ENCODE measurements at regions not wholly inside any gene's neighbourhood (a gene's known extent, or its start where the extent isn't known, plus 50 kb on each side); places are given as distances from the start of the nearest gene placed in this dataset.

GRCh38 chr12:88802096-88802706, 221.9 kb upstream of the KITLG start:
- H3K4me1 ChIP-seq (ENCODE audit: control insufficient read depth in 5 of 5, insufficient read depth in 5 of 5, low read length in 5 of 5) = no peaks in the 10 kb centered on the region
- H3K36me3 ChIP-seq (ENCODE audit: control insufficient read depth in 5 of 5, insufficient read depth in 5 of 5, low read length in 5 of 5) = no peaks in the 10 kb centered on the region
- H3K9ac ChIP-seq (ENCODE audit: low read length in 5 of 5) = no peak overlapping the region
- H3K27ac ChIP-seq (ENCODE audit: low read depth, low read length) = no peak overlapping the region
- H3K4me3 ChIP-seq (ENCODE audit: low read depth in 1 of 5, low read length in 5 of 5) = no peak overlapping the region
- no peaks in the 10 kb centered on the region for H3K27me3 ChIP-seq (ENCODE audit: control insufficient read depth in 5 of 5, insufficient read depth in 4 of 5, low read length in 5 of 5)
- H3K9me3 ChIP-seq (ENCODE audit: control insufficient read depth in 5 of 5, low read length in 5 of 5) = peaks cover 0 to 3% (median 0%) of the 10 kb centered on the region in 5 donors

- no peak overlapping the region for H3K9ac ChIP-seq (ENCODE audit: low read length in 5 of 5)
- H3K27ac ChIP-seq (ENCODE audit: low read depth, low read length) = no peak overlapping the region
- no peaks in the 10 kb centered on the region for H3K4me1 ChIP-seq (ENCODE audit: control insufficient read depth in 5 of 5, insufficient read depth in 5 of 5, low read length in 5 of 5)
- peaks cover 0 to 3% (median 0%) of the 10 kb centered on the region in 5 donors for H3K9me3 ChIP-seq (ENCODE audit: control insufficient read depth in 5 of 5, low read length in 5 of 5)
- no peaks in the 10 kb centered on the region for H3K27me3 ChIP-seq (ENCODE audit: control insufficient read depth in 5 of 5, insufficient read depth in 4 of 5, low read length in 5 of 5)
- no peaks in the 10 kb centered on the region for H3K36me3 ChIP-seq (ENCODE audit: control insufficient read depth in 5 of 5, insufficient read depth in 5 of 5, low read length in 5 of 5)
- no peak overlapping the region for H3K4me3 ChIP-seq (ENCODE audit: low read depth in 1 of 5, low read length in 5 of 5)
Measured at GRCh38 chr12:88801227-88802095, 221.2 kb upstream of the KITLG start.

GRCh38 chr12:88793096-88793495, 212.8 kb upstream of the KITLG start:
- Histone ChIP-seq H3K27me3 (ENCODE audit: control insufficient read depth in 5 of 5, insufficient read depth in 4 of 5, low read length in 5 of 5) (no peaks in the 10 kb centered on the region), H3K36me3 (ENCODE audit: control insufficient read depth in 5 of 5, insufficient read depth in 5 of 5, low read length in 5 of 5) (no peaks in the 10 kb centered on the region), H3K9me3 (ENCODE audit: control insufficient read depth in 5 of 5, low read length in 5 of 5) (peaks cover 3 to 24% (median 9%) of the 10 kb centered on the region in 5 donors)

GRCh38 chr12:88790231-88790630, 210.0 kb upstream of the KITLG start:
- Histone ChIP-seq H3K27me3 (ENCODE audit: control insufficient read depth in 5 of 5, insufficient read depth in 4 of 5, low read length in 5 of 5) (no peaks in the 10 kb centered on the region), H3K36me3 (ENCODE audit: control insufficient read depth in 5 of 5, insufficient read depth in 5 of 5, low read length in 5 of 5) (no peaks in the 10 kb centered on the region), H3K4me1 (ENCODE audit: control insufficient read depth in 5 of 5, insufficient read depth in 5 of 5, low read length in 5 of 5) (no peaks in the 10 kb centered on the region), H3K4me3 (ENCODE audit: low read depth in 1 of 5, low read length in 5 of 5) (no peak overlapping the region), H3K27ac (ENCODE audit: low read depth, low read length) (no peak overlapping the region), H3K9ac (ENCODE audit: low read length in 5 of 5) (no peak overlapping the region), H3K9me3 (ENCODE audit: control insufficient read depth in 5 of 5, low read length in 5 of 5) (peaks cover 3 to 21% (median 9%) of the 10 kb centered on the region in 5 donors)

More at GRCh38 chr12:88793096-88793495, 212.8 kb upstream of the KITLG start:
- no peak overlapping the region for H3K9ac ChIP-seq (ENCODE audit: low read length in 5 of 5)
- no peaks in the 10 kb centered on the region for H3K4me1 ChIP-seq (ENCODE audit: control insufficient read depth in 5 of 5, insufficient read depth in 5 of 5, low read length in 5 of 5)
- H3K27ac ChIP-seq (ENCODE audit: low read depth, low read length) = no peak overlapping the region
- H3K4me3 ChIP-seq (ENCODE audit: low read depth in 1 of 5, low read length in 5 of 5) = no peak overlapping the region

- Histone ChIP-seq H3K9me3 (ENCODE audit: control insufficient read depth in 5 of 5, low read length in 5 of 5) (no peaks in the 10 kb centered on the region), H3K4me1 (ENCODE audit: control insufficient read depth in 5 of 5, insufficient read depth in 5 of 5, low read length in 5 of 5) (no peaks in the 10 kb centered on the region)
Measured at GRCh38 chr12:88784166-88784565, 203.9 kb upstream of the KITLG start.

GRCh38 chr12:88782351-88782750, 202.1 kb upstream of the KITLG start:
- H3K9me3 ChIP-seq (ENCODE audit: control insufficient read depth in 5 of 5, low read length in 5 of 5) = no peaks in the 10 kb centered on the region
- H3K4me3 ChIP-seq (ENCODE audit: low read depth in 1 of 5, low read length in 5 of 5) = no peak overlapping the region
- H3K27ac ChIP-seq (ENCODE audit: low read depth, low read length) = no peak overlapping the region

More at GRCh38 chr12:88784166-88784565, 203.9 kb upstream of the KITLG start:
- Histone ChIP-seq H3K9ac (ENCODE audit: low read length in 5 of 5) (no peak overlapping the region), H3K27me3 (ENCODE audit: control insufficient read depth in 5 of 5, insufficient read depth in 4 of 5, low read length in 5 of 5) (no peaks in the 10 kb centered on the region), H3K27ac (ENCODE audit: low read depth, low read length) (no peak overlapping the region), H3K36me3 (ENCODE audit: control insufficient read depth in 5 of 5, insufficient read depth in 5 of 5, low read length in 5 of 5) (no peaks in the 10 kb centered on the region), H3K4me3 (ENCODE audit: low read depth in 1 of 5, low read length in 5 of 5) (no peak overlapping the region)

GRCh38 chr12:88781909-88782308, 201.6 kb upstream of the KITLG start:
- no peaks in the 10 kb centered on the region for H3K27me3 ChIP-seq (ENCODE audit: control insufficient read depth in 5 of 5, insufficient read depth in 4 of 5, low read length in 5 of 5)
- no peak overlapping the region for H3K9ac ChIP-seq (ENCODE audit: low read length in 5 of 5)
- no peak overlapping the region for H3K4me3 ChIP-seq (ENCODE audit: low read depth in 1 of 5, low read length in 5 of 5)
- no peak overlapping the region for H3K27ac ChIP-seq (ENCODE audit: low read depth, low read length)
- no peaks in the 10 kb centered on the region for H3K9me3 ChIP-seq (ENCODE audit: control insufficient read depth in 5 of 5, low read length in 5 of 5)
- H3K4me1 ChIP-seq (ENCODE audit: control insufficient read depth in 5 of 5, insufficient read depth in 5 of 5, low read length in 5 of 5) = no peaks in the 10 kb centered on the region
- no peaks in the 10 kb centered on the region for H3K36me3 ChIP-seq (ENCODE audit: control insufficient read depth in 5 of 5, insufficient read depth in 5 of 5, low read length in 5 of 5)

More at GRCh38 chr12:88782351-88782750, 202.1 kb upstream of the KITLG start:
- H3K9ac ChIP-seq (ENCODE audit: low read length in 5 of 5) = no peak overlapping the region
- no peaks in the 10 kb centered on the region for H3K4me1 ChIP-seq (ENCODE audit: control insufficient read depth in 5 of 5, insufficient read depth in 5 of 5, low read length in 5 of 5)
- H3K27me3 ChIP-seq (ENCODE audit: control insufficient read depth in 5 of 5, insufficient read depth in 4 of 5, low read length in 5 of 5) = no peaks in the 10 kb centered on the region
- H3K36me3 ChIP-seq (ENCODE audit: control insufficient read depth in 5 of 5, insufficient read depth in 5 of 5, low read length in 5 of 5) = no peaks in the 10 kb centered on the region

GRCh38 chr12:88778064-88778463, 197.8 kb upstream of the KITLG start:
- Histone ChIP-seq H3K4me3 (ENCODE audit: low read depth in 1 of 5, low read length in 5 of 5) (no peak overlapping the region), H3K36me3 (ENCODE audit: control insufficient read depth in 5 of 5, insufficient read depth in 5 of 5, low read length in 5 of 5) (no peaks in the 10 kb centered on the region), H3K4me1 (ENCODE audit: control insufficient read depth in 5 of 5, insufficient read depth in 5 of 5, low read length in 5 of 5) (no peaks in the 10 kb centered on the region), H3K27ac (ENCODE audit: low read depth, low read length) (no peak overlapping the region), H3K27me3 (ENCODE audit: control insufficient read depth in 5 of 5, insufficient read depth in 4 of 5, low read length in 5 of 5) (no peaks in the 10 kb centered on the region), H3K9me3 (ENCODE audit: control insufficient read depth in 5 of 5, low read length in 5 of 5) (no peaks in the 10 kb centered on the region), H3K9ac (ENCODE audit: low read length in 5 of 5) (no peak overlapping the region)

GRCh38 chr12:88775742-88776151, 195.5 kb upstream of the KITLG start:
- no peaks in the 10 kb centered on the region for H3K27me3 ChIP-seq (ENCODE audit: control insufficient read depth in 5 of 5, insufficient read depth in 4 of 5, low read length in 5 of 5)
- H3K27ac ChIP-seq (ENCODE audit: low read depth, low read length) = no peak overlapping the region
- no peaks in the 10 kb centered on the region for H3K36me3 ChIP-seq (ENCODE audit: control insufficient read depth in 5 of 5, insufficient read depth in 5 of 5, low read length in 5 of 5)
- H3K4me3 ChIP-seq (ENCODE audit: low read depth in 1 of 5, low read length in 5 of 5) = no peak overlapping the region
- no peaks in the 10 kb centered on the region for H3K4me1 ChIP-seq (ENCODE audit: control insufficient read depth in 5 of 5, insufficient read depth in 5 of 5, low read length in 5 of 5)
- no peaks in the 10 kb centered on the region for H3K9me3 ChIP-seq (ENCODE audit: control insufficient read depth in 5 of 5, low read length in 5 of 5)
- H3K9ac ChIP-seq (ENCODE audit: low read length in 5 of 5) = no peak overlapping the region

- Histone ChIP-seq H3K27me3 (ENCODE audit: control insufficient read depth in 5 of 5, insufficient read depth in 4 of 5, low read length in 5 of 5) (no peaks in the 10 kb centered on the region), H3K36me3 (ENCODE audit: control insufficient read depth in 5 of 5, insufficient read depth in 5 of 5, low read length in 5 of 5) (no peaks in the 10 kb centered on the region), H3K4me3 (ENCODE audit: low read depth in 1 of 5, low read length in 5 of 5) (no peak overlapping the region), H3K9me3 (ENCODE audit: control insufficient read depth in 5 of 5, low read length in 5 of 5) (no peaks in the 10 kb centered on the region), H3K4me1 (ENCODE audit: control insufficient read depth in 5 of 5, insufficient read depth in 5 of 5, low read length in 5 of 5) (no peaks in the 10 kb centered on the region), H3K9ac (ENCODE audit: low read length in 5 of 5) (no peak overlapping the region), H3K27ac (ENCODE audit: low read depth, low read length) (no peak overlapping the region)
Measured at GRCh38 chr12:88767699-88768098, 187.4 kb upstream of the KITLG start.
